ENCODE measurements at regions not wholly inside any gene's neighbourhood (a gene's known extent, or its start where the extent isn't known, plus 50 kb on each side); places are given as distances from the start of the nearest gene placed in this dataset.

DNA sequence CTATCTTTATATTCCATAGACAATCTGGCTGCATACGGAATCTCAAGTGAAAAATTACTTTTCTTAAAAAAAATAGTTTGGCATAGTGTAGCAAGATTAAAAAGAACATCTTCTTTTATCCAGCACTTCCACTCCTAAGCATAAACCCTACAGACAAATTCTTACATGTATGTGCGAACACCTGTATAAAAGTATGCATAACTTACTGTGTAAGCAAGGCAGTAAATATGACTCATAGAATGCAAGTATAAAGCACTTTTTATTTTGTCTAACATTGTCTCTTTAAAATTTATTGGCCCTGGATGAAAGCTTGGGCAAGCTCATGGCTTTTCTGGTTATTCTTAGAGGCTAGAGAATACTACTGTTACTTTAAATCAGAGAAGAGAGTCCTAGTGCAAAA is 86.4 kb downstream of the MSX2 start:
- Histone ChIP-seq H3K36me3 (replicated peaks in 1 of 2; ENCODE audit: control insufficient read depth in 1 of 2, insufficient read depth in 2 of 2, low read length in 1 of 2) (no peaks in the 10 kb centered on the region), H3K4me1 (ENCODE audit: control insufficient read depth in 1 of 2, insufficient read depth in 2 of 2, low read depth in 1 of 2, low read length in 1 of 2) (no peaks in the 10 kb centered on the region), H3K4me3 (ENCODE audit: low read depth in 2 of 2, low read length in 1 of 2) (no peak overlapping the region), H3F3A (replicated peaks; ENCODE audit: insufficient read depth) (no peaks in the 10 kb centered on the region), H2AFZ (ENCODE audit: low read depth) (no peak overlapping the region), H3K9me2 (no peaks in the 10 kb centered on the region), H3K9ac (no peak overlapping the region), H3K4me2 (no peak overlapping the region), H3K27me3 (ENCODE audit: insufficient read depth) (no peaks in the 10 kb centered on the region), H3K79me2 (ENCODE audit: insufficient read depth) (no peaks in the 10 kb centered on the region), H4K20me1 (ENCODE audit: insufficient read depth) (no peaks in the 10 kb centered on the region), H3K9me3 (no peaks in the 10 kb centered on the region), H3K27ac (ENCODE audit: low read depth in 2 of 2, low read length in 1 of 2) (no peak overlapping the region)
- POLR2A ChIA-PET, result interaction anchor here (0.6 kb wide), 1 partner anchor 9 kb away, joined by 3 read pairs; no protein-coding TSS in a partner anchor
- CTCF ChIA-PET, result no interaction called here
- DNase-seq, result no peak
- 41% methylated on average over 2 of the region's 2 CpGs for WGBS (ENCODE audit: low lambda C conversion rate)
- TF ChIP-seq NFIC (IDR thresholded peaks at IDR 0.05; ENCODE audit: borderline replicate concordance) (no peak), GABPA (IDR thresholded peaks at IDR 0.05; ENCODE audit: low read depth) (no peak), SMC3 (IDR thresholded peaks at IDR 0.05; ENCODE audit: low read depth, low read length) (no peak), FOSL2 (IDR thresholded peaks at IDR 0.05; ENCODE audit: borderline replicate concordance, low read depth) (no peak), MEF2A (IDR thresholded peaks at IDR 0.05; ENCODE audit: borderline replicate concordance, low read depth) (no peak), YY1 (IDR thresholded peaks at IDR 0.05; ENCODE audit: low read depth) (no peak)
- TF ChIP-seq, protein P1, sequence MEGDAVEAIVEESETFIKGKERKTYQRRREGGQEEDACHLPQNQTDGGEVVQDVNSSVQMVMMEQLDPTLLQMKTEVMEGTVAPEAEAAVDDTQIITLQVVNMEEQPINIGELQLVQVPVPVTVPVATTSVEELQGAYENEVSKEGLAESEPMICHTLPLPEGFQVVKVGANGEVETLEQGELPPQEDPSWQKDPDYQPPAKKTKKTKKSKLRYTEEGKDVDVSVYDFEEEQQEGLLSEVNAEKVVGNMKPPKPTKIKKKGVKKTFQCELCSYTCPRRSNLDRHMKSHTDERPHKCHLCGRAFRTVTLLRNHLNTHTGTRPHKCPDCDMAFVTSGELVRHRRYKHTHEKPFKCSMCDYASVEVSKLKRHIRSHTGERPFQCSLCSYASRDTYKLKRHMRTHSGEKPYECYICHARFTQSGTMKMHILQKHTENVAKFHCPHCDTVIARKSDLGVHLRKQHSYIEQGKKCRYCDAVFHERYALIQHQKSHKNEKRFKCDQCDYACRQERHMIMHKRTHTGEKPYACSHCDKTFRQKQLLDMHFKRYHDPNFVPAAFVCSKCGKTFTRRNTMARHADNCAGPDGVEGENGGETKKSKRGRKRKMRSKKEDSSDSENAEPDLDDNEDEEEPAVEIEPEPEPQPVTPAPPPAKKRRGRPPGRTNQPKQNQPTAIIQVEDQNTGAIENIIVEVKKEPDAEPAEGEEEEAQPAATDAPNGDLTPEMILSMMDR (IDR thresholded peaks at IDR 0.05), result no peak

DNA sequence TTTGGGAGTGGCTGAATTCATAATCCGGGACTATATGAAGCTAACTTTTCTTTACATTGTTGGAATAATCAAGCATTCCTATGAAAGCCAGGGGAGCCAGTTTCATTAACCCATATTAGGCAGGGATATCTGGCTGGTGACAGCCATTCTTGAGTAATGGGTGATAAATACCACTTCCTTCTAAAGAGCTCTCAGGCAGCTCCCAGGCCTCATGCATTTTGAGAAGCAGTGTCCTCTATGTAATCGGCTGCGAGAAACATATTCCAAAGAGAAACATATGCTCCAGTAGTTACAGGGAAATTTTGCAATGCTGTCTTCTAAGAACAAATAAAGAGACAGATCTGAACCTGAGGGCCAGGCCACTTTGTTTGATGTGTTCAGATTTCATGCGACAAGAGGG is 83.1 kb downstream of the MSX2 start:
- Histone ChIP-seq H3K27me3 (ENCODE audit: insufficient read depth) (no peaks in the 10 kb centered on the region), H3K9ac (no peak overlapping the region), H3K4me1 (ENCODE audit: control insufficient read depth in 1 of 2, insufficient read depth in 2 of 2, low read depth in 1 of 2, low read length in 1 of 2) (no peaks in the 10 kb centered on the region), H3K27ac (ENCODE audit: low read depth in 2 of 2, low read length in 1 of 2) (no peak overlapping the region), H3F3A (replicated peaks; ENCODE audit: insufficient read depth) (no peaks in the 10 kb centered on the region), H3K9me2 (no peaks in the 10 kb centered on the region), H3K4me2 (no peak overlapping the region), H3K4me3 (ENCODE audit: low read depth in 2 of 2, low read length in 1 of 2) (no peak overlapping the region), H2AFZ (ENCODE audit: low read depth) (no peak overlapping the region), H3K9me3 (no peaks in the 10 kb centered on the region), H3K79me2 (ENCODE audit: insufficient read depth) (no peaks in the 10 kb centered on the region), H3K36me3 (replicated peaks in 1 of 2; ENCODE audit: control insufficient read depth in 1 of 2, insufficient read depth in 2 of 2, low read length in 1 of 2) (no peaks in the 10 kb centered on the region), H4K20me1 (ENCODE audit: insufficient read depth) (no peaks in the 10 kb centered on the region)
- TF ChIP-seq POLR2AphosphoS5 (IDR thresholded peaks at IDR 0.05; ENCODE audit: low read depth, low read length) (no peak), YY1 (IDR thresholded peaks at IDR 0.05; ENCODE audit: low read depth) (no peak), RXRA (IDR thresholded peaks at IDR 0.05; ENCODE audit: borderline replicate concordance, low read depth) (no peak), FOXJ3 (CRISPR knock-in tag; IDR thresholded peaks at IDR 0.05) (no peak), TCF12 (IDR thresholded peaks at IDR 0.05) (no peak), NFIC (IDR thresholded peaks at IDR 0.05; ENCODE audit: borderline replicate concordance) (no peak), RFX5 (IDR thresholded peaks at IDR 0.05; ENCODE audit: low read length) (no peak), MEF2A (IDR thresholded peaks at IDR 0.05; ENCODE audit: borderline replicate concordance, low read depth) (no peak), GATA2 (CRISPR knock-in tag; IDR thresholded peaks at IDR 0.05) (no peak), FOXM1 (IDR thresholded peaks at IDR 0.05; ENCODE audit: low read depth) (no peak), FOSL2 (IDR thresholded peaks at IDR 0.05; ENCODE audit: borderline replicate concordance, low read depth) (no peak), SMC3 (IDR thresholded peaks at IDR 0.05; ENCODE audit: low read depth, low read length) (no peak), TEAD4 (IDR thresholded peaks at IDR 0.05; ENCODE audit: borderline replicate concordance, insufficient read depth) (no peak), EP300 (IDR thresholded peaks at IDR 0.05; ENCODE audit: borderline replicate concordance in 1 of 2, low read depth in 1 of 2, low read length in 1 of 2) (no peak), EZH2phosphoT487 (IDR thresholded peaks at IDR 0.05; ENCODE audit: borderline replicate concordance, low read depth) (no peak), RCOR1 (IDR thresholded peaks at IDR 0.05; ENCODE audit: low read length) (no peak), NRF1 (IDR thresholded peaks at IDR 0.05; ENCODE audit: low read depth, low read length) (no peak), RAD21 (IDR thresholded peaks at IDR 0.05; ENCODE audit: low read length) (no peak)
- TF ChIP-seq, protein P2, sequence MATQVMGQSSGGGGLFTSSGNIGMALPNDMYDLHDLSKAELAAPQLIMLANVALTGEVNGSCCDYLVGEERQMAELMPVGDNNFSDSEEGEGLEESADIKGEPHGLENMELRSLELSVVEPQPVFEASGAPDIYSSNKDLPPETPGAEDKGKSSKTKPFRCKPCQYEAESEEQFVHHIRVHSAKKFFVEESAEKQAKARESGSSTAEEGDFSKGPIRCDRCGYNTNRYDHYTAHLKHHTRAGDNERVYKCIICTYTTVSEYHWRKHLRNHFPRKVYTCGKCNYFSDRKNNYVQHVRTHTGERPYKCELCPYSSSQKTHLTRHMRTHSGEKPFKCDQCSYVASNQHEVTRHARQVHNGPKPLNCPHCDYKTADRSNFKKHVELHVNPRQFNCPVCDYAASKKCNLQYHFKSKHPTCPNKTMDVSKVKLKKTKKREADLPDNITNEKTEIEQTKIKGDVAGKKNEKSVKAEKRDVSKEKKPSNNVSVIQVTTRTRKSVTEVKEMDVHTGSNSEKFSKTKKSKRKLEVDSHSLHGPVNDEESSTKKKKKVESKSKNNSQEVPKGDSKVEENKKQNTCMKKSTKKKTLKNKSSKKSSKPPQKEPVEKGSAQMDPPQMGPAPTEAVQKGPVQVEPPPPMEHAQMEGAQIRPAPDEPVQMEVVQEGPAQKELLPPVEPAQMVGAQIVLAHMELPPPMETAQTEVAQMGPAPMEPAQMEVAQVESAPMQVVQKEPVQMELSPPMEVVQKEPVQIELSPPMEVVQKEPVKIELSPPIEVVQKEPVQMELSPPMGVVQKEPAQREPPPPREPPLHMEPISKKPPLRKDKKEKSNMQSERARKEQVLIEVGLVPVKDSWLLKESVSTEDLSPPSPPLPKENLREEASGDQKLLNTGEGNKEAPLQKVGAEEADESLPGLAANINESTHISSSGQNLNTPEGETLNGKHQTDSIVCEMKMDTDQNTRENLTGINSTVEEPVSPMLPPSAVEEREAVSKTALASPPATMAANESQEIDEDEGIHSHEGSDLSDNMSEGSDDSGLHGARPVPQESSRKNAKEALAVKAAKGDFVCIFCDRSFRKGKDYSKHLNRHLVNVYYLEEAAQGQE (IDR thresholded peaks at IDR 0.05; ENCODE audit: low read depth, low read length), result no peak
- TF ChIP-seq, protein P3, sequence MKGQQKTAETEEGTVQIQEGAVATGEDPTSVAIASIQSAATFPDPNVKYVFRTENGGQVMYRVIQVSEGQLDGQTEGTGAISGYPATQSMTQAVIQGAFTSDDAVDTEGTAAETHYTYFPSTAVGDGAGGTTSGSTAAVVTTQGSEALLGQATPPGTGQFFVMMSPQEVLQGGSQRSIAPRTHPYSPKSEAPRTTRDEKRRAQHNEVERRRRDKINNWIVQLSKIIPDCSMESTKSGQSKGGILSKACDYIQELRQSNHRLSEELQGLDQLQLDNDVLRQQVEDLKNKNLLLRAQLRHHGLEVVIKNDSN (IDR thresholded peaks at IDR 0.05; ENCODE audit: borderline replicate concordance, low read depth), result no peak
- ChIA-PET CTCF (interaction anchor here (0.6 kb wide), 1 partner anchor 14 kb away, joined by 3 read pairs; no protein-coding TSS in a partner anchor), POLR2A (no interaction called here)
- DNase-seq, result no peak
- WGBS (ENCODE audit: low lambda C conversion rate), result 69% methylated on average over 4 of the region's 4 CpGs

Measured in SK-N-SH (cell line).